Spleen (tissue), 7 donors: ENCODE measurements at regions not wholly inside any gene's neighbourhood (a gene's known extent, or its start where the extent isn't known, plus 50 kb on each side); places are given as distances from the start of the nearest gene placed in this dataset.

Experiments
- POLR2A ChIP-seq, 3 donors: fragments of 450-650 bp; IDR thresholded peaks; one replicate each; pipeline ENCODE4 v1.5.1; 2017; ENCODE audit warnings: antibody characterized with exemption in 3 of 3, mild to moderate bottlenecking in 1 of 3
- POLR2AphosphoS5 ChIP-seq, 3 donors: sonication (generic); formaldehyde crosslinking; IDR thresholded peaks; one replicate each; pipeline ENCODE4 v1.5.1; 2017; ENCODE audit warnings: antibody characterized with exemption in 3 of 3
- TF ChIP-seq, protein P1 (sequence below), 11 experiments: fragments of 200-600 bp in 7 of 11; fragments of 450-650 bp in 4 of 11; sonication (generic) in 4 of 11; IDR thresholded peaks in 8 of 11; conservative IDR thresholded peaks in 3 of 11; 1 replicate in 7 of 11; 2 replicates in 4 of 11; pipeline versions ENCODE4 v1.4.0 to v1.8.0; 2016 to 2021; ENCODE audit warnings: antibody characterized with exemption in 11 of 11, inconsistent platforms in 4 of 11, mild to moderate bottlenecking in 1 of 11
- donor health status: DM: no; HTN: no; CAD: no; lungs with moderate emphysema.
- donor health status: DM: no; HTN: no; CAD: no.
- donor health status: DM: no; HTN: no; CAD: no.

DNA sequence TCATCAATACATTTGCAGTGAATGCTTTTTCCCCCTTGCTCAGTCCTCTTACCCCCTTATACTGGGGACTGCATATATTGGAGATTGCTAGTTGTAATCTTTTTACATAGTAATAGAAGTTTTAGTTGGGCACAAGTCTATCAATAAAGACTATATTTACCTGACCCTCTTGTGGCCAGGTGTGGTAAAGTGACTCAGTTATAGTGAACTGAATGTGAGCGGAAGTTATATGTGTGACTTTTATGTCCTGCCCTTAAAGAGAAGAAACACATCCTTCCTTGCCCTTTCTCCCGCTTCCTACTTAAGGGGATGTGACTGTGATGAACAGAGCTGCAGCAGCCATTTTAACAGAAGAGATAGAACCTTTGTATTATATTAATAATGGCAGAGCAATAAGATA is 362.0 kb downstream of the METTL15 start:
- TF ChIP-seq POLR2AphosphoS5 (IDR thresholded peaks at IDR 0.05), result no peak
- TF ChIP-seq, protein P1, sequence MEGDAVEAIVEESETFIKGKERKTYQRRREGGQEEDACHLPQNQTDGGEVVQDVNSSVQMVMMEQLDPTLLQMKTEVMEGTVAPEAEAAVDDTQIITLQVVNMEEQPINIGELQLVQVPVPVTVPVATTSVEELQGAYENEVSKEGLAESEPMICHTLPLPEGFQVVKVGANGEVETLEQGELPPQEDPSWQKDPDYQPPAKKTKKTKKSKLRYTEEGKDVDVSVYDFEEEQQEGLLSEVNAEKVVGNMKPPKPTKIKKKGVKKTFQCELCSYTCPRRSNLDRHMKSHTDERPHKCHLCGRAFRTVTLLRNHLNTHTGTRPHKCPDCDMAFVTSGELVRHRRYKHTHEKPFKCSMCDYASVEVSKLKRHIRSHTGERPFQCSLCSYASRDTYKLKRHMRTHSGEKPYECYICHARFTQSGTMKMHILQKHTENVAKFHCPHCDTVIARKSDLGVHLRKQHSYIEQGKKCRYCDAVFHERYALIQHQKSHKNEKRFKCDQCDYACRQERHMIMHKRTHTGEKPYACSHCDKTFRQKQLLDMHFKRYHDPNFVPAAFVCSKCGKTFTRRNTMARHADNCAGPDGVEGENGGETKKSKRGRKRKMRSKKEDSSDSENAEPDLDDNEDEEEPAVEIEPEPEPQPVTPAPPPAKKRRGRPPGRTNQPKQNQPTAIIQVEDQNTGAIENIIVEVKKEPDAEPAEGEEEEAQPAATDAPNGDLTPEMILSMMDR (IDR thresholded peaks at IDR 0.05 in 8 of 11, conservative IDR thresholded peaks at IDR 0.05 in 3 of 11), result no peak
- TF ChIP-seq POLR2A (IDR thresholded peaks at IDR 0.05), result no peak
